HEK293 (cell line): ENCODE measurements at regions not wholly inside any gene's neighbourhood (a gene's known extent, or its start where the extent isn't known, plus 50 kb on each side); places are given as distances from the start of the nearest gene placed in this dataset.

Source experiments
- CTCF ChIP-seq: fragments of 450-650 bp; formaldehyde crosslinking; IDR thresholded peaks from 2 replicates; pipeline ENCODE4 v1.5.1; 2016; ENCODE audit warnings: missing biosample characterization, missing genetic modification characterization
- ZNF114 ChIP-seq: fragments of 450-650 bp; formaldehyde crosslinking; IDR thresholded peaks from 2 replicates; pipeline ENCODE4 v1.5.0; 2017; ENCODE audit warnings: missing biosample characterization, missing genetic modification characterization
- ZNF121 ChIP-seq: fragments of 450-650 bp; formaldehyde crosslinking; IDR thresholded peaks from 2 replicates; pipeline ENCODE4 v1.5.1; 2016; ENCODE audit warnings: missing biosample characterization, missing genetic modification characterization
- ZNF513 ChIP-seq: fragments of 450-650 bp; IDR thresholded peaks from 2 replicates; pipeline ENCODE4 v1.5.1; 2018; ENCODE audit warnings: missing biosample characterization, missing genetic modification characterization
- ZNF792 ChIP-seq: fragments of 450-650 bp; formaldehyde crosslinking; IDR thresholded peaks from 2 replicates; pipeline ENCODE4 v1.5.1; 2016; ENCODE audit warnings: missing biosample characterization, missing genetic modification characterization

- TF ChIP-seq ZNF121 (tag by site-specific recombination) (no peak), ZNF792 (tag by site-specific recombination) (no peak), ZNF513 (tag by site-specific recombination) (no peak), CTCF (no peak), ZNF114 (tag by site-specific recombination) (no peak)
These were observed 939.4 kb downstream of the BRINP3 start for GRCh38 chr1:189538271-189538670.
